Erythroblast (primary cell): ENCODE measurements at regions not wholly inside any gene's neighbourhood (a gene's known extent, or its start where the extent isn't known, plus 50 kb on each side); places are given as distances from the start of the nearest gene placed in this dataset.

Experiments used
- GATA1 ChIP-seq: IDR thresholded peaks from 2 replicates; pipeline ENCODE4 v1.6.1; 2011; ENCODE audit warnings: low read depth, mild to moderate bottlenecking, control low read depth, low read length, moderate library complexity
- POLR2A ChIP-seq: IDR thresholded peaks from 2 replicates; pipeline ENCODE4 v1.6.1; 2011; ENCODE audit warnings: mild to moderate bottlenecking, low read length

GRCh38 chr10:121425623-121426022 is 172.6 kb downstream of the FGFR2 start:
- TF ChIP-seq POLR2A (no peak), GATA1 (no peak)
